GM18868 (cell line): ENCODE measurements at regions not wholly inside any gene's neighbourhood (a gene's known extent, or its start where the extent isn't known, plus 50 kb on each side); places are given as distances from the start of the nearest gene placed in this dataset.
"Not testable (repeated sequence)": the region's sequence is repeated elsewhere in the genome, so short reads cannot be mapped to it uniquely, and the experiment has no call there.

Source experiments
- ATAC-seq: cut with Tn5 transposase; IDR thresholded peaks from one replicate; pipeline ENCODE4 v1.9.1; 2021; ENCODE audit warnings: mild to moderate bottlenecking, moderate library complexity; ENCODE audit not compliant: unreplicated experiment

DNA sequence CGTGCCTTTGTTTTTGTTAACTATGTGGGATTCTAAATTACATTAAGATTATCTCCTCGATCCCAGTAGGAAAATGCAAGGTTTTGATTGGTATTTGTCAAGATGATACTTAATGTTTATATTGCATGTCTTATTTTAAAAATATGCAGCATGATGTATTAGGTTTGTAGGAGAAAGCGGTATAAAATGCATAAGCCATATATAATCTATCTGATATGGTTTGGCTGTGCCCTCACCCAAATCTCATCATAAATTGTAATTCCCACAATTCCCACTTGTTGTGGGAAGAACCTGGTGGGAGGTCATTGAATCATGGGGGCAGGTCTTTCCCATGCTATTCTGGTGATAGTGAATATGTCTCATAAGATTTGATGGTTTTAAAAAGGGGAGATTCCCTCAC lies 198.1 kb upstream of the NCAM2 start:
- ATAC-seq, result no peak

DNA sequence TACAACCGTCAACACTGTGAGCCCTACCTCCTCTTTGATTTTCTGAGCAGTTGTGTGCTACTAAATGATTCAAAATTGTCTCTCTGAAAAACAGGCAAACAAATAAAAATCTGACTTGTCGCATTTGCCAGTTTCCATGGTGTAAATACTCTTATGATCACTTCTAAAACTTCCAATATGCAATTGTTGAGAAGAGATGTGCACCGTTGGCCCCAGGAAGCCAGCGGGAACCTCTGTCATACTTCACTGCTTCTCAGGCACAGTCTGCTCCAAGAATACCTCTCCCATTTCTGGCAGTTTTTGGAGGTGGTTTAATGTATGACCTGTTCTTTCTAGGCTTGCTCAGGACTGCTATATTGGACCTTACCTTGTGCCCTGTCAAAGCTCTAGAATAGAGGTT lies 196.0 kb upstream of the NCAM2 start:
- ATAC-seq, result no peak

DNA sequence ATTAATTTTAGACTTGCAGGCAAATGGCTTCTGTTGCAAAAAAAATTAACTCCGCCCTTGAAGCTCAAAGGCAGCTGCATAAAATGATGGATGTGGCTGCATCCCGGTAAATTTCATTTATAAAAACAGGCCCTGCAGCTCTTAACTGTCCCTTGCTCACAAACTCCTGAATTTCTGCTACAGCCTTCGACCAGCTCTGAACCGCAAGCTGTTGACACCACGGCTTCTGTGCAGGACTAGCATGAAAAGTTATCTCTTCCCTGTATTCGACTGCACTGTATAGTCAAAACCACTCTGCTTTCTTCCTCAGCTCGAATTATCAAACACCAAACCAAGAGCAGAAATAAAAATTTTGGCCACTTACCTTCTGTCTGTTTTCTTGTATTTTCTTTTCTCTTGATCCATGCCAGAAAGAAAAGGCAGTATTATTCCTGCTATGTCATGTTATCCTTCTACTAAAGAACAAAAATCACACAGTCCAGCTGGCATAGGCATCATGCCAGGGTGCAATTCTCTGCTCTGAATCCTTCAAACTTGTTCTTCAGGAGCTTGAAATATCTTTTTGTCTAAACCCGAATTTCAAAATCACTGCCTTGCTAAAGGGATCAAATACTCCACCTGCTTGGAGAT lies 195.5 kb upstream of the NCAM2 start:
- ATAC-seq, result no peak

DNA sequence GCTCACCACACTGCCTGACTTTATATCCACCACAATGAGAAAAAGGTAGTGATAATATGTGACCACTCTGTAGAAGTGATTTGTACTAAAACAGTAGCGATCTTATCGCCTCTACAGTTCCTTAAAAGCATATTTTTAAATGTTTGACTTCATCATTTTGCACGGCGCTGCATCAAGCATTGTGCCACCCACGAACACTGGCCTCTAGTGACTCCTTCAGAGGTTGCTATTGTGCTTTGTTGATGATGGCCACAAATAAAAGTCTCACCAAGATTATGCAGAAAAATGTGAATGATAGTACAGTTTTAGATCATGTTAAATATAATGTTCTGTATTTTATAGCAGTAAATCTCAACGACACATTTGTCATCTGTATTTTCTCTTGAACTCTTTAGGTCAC lies 186.5 kb upstream of the NCAM2 start:
- no peak for ATAC-seq

DNA sequence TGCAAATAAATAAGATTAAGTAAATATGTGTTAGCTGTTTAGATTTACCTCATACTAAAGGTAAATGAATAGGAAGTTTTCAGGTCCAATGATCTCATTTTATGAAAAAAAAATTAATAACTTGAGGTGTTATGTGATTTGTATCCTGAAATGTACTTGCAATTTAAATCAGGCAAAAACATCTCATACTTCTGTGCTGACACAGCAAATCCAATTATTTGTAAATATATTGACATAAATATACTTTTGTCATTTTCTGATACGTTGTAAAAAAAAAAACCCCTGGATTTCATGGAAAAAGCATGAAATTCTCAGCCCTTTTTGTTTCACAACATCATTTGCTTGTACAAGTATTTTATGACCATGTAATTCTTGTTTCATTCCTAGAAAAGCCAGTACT lies 184.1 kb upstream of the NCAM2 start:
- ATAC-seq, result no peak

DNA sequence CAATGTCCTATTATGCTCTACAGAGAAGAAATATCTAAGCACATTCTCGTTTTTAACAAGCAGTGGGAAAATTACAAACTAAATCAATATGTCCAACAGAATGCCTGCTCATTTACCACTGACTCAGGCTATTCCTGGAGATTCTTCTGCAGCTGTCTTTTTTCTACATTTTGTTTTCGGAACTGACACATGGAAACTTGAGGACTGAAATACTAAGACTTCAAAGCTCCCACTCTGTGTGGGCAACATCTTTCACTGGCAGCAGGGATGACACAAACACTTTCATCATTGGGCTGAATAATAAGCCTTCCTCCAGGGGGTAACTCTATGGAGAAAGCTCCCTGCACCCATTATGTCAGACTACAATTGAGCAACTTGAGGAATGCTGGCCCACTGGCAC lies 175.5 kb upstream of the NCAM2 start:
- no peak for ATAC-seq

DNA sequence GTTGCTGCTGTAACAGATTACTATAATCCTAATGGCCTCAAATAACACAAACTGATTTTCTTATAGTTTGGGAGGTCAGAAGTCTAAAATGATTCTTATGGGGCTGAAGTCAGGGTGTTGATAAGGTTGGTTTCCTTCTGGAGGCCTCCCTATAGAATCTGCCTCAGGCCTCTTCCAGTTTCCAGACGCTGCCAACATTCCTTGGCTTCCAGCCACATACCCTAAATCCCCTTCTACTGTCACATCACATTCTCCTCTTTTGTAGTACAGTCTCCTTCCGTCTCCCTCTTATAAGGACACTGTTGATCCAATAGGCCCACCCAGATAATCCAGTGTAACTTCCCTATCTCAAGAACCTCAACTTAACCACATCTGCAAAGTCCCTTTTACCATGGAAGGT lies 145.3 kb upstream of the NCAM2 start:
- ATAC-seq, result no peak

DNA sequence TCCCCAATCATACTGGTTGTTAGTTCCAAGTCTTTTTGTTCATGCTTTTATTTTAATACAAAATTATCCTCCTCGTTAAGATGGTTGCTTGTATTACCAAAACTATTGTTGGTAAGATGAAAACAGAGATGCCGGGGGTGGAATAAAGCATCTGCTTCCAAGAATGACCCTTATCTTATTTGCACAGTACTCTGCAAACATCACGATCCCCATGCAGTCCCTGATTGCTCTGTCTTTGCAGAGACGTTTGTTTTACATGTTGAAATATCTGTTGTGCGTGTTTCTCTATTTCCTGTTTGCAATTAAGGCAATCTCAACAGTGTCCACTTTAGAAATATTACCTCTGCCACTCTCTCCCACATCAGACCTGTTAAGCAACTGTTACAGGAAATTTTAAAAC lies 141.3 kb upstream of the NCAM2 start:
- ATAC-seq, result no peak

DNA sequence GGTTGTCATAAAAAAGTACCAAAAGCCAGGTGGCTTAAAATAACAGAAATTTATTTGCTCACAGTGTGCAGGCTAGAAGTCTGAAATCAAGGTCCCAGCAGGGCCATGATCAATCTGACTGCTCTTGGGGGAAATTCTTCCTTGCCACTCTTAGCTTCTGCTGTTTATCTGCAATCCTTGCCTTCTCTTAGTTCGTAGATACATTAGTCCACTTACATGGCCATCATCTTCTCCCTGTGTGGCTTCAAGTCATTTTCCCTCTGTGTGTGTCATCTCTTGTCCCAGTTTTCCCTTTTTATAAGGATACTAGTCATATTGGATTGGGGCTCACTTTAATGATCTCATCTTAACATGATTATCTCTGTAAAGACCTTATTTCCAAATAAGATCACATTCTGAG lies 124.0 kb upstream of the NCAM2 start:
- ATAC-seq, result no peak

DNA sequence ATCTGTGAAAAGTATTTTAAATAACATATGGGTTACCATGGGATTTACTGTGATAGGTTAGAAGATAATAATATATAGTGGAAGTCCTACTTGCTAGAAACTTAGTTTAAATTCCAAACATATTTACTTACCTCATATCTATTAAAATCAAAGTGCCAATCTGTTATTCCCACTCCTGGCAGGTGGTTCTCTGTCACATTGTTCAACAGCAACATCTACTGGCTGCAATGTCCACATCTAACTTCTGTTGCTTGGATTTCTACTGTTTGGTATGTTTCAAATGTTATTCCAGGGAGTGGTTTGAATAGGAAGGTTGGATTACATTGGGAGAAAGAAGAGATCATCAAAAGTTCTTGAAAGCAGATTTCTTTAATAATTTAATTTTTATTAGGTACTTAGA lies 122.5 kb upstream of the NCAM2 start:
- ATAC-seq, result no peak

DNA sequence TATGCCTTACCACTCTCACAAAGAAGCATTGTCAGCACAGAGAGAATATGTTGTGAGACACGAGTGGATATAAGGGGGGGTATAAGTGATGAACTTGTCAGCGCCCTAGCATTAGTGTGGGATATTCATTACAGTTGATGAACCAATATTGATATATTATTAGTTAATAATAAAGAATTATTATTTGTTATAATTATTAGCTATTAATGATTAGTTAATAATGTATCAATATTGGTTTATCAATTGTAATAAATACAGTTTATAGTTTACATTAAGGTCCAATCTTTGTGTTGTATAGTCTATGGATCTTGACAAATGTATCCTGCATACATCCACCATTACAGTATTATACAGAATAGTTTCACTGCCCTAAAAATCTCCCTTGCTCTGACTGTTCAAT lies 120.2 kb upstream of the NCAM2 start:
- ATAC-seq, result no peak

DNA sequence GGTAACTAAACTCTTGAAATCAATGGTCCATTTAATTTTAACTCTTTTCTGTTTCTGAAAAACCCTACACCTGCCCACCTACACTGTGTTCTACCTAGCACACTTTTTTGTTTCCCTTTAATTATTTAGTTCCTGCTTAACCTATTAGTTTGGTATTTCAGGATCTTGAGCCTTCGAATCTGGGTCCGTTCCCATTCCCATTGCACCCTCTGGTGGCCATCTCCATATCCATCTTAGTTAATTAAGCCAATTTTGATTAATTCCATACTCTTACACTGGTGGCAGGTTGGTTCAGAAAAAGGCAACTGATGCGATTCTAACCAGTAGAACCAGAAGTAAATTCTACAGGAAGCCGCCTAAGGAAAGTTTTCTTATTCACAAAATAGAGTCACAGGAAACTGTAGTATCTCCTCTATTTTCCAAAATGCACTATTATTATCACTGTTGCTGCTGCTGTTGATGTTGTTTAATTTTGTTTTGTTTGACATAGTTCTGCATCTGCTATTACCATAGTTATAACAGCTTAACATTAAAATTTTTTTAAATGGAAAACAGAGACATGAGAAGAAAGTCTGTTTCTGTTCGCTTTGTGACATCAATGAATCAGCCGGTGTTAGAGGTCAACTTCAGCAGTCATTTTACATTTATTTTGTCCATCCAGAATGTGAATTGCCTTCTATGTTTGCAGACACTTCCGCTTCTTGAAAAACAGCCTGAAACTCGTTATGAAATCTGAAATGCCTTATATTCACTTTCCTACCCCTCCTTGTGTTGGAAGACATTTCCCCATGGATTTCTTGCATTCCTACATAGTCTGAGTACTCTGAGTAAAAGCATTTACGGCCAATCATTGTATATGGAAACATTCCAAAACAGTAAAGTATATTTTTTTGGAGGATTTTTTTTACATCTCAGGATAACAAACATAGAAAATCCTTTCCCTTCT lies 115.5 kb upstream of the NCAM2 start:
- no peak for ATAC-seq

DNA sequence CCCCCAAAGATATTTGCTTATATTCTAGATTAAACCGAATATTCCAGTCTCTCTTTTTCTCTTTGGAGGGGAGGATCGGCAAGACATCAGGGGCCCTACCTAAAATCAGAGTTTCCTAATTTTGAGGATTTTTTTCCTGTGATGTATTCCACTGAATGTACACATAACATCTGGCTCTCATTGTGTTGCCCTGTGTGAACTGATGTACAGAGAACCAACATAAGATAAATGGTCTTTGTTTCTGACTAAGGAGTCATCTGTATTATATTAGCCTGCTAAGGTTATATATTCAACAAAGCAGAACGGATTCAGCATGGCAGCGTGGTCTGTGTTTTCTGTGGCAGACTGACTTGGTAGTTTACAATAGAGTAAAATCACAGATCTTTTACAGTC lies 114.8 kb upstream of the NCAM2 start:
- no peak for ATAC-seq

DNA sequence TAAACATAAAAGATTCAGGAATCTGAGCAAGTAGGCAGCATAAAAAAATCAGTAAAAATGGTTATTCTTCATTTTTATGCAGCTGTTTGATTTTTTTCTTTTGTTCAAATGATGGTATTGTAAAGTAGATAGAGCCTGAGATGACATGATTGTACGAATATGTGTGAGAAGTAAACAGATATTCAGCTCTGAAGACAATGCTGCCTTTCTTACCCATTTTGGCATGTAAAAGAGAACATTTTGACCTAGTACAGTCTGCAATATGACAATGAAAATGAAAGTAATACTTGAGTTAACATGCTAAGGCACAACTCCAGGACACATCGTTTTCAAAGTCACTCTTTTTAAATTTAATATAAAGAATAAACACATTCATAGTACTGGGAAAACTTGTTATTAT lies 95.7 kb upstream of the NCAM2 start:
- no peak for ATAC-seq

DNA sequence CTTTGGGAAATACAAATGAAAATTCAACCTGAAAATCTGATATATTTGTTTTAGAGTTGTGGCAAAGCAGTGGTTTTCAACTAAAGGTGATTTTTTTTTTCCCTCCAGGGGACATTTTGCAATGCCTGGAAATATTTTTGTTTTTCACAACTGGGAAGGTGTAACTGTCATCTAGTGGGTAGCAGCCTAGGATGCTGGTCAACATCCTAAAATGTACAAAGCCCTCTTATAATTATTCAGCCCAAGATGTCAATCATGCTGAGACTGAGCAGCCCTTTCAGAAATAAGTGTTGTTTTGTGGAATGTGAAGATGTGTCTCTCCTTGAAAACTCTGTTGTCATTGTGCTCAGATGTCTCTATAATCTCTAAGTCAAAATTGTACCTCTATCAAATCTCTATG lies 95.2 kb upstream of the NCAM2 start:
- no peak for ATAC-seq

DNA sequence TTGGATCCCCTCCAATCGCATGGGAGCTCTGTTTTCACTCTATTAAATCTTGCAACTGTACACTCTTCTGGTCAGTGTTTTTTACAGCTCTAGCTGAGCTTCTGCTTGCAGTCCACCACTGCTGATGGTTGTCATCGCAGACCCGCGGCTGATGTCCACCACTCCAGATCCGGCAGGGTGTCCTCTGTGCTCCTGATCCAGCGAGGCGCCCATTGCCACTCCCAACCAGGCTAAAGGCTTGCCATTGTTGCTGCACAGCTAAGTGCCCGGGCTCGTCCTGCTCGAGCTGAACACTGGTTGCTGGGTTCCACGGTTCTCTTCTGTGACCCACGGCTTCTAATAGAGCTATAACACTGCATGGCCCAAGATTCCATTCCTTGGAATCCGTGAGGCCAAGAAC lies 70.7 kb upstream of the NCAM2 start:
- not testable (repeated sequence) for ATAC-seq

DNA sequence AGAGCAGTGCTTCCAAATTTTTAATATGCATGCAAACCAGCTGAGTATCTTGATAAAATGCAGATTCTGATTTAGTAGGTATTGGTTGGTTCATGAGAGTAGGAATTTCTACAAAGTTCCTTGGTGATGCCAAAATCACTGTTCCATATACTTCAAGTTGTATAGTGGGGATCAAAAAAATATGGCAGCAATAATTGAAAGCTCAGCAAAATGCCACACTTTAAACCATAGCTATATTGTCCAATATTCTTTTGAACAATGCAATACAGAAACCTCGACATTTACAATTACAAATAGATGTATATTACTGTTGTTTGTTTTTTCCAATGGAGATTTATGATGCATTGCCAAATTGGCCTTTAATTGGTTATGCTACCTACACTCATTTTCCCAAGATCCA lies 55.7 kb upstream of the NCAM2 start:
- no peak for ATAC-seq

DNA sequence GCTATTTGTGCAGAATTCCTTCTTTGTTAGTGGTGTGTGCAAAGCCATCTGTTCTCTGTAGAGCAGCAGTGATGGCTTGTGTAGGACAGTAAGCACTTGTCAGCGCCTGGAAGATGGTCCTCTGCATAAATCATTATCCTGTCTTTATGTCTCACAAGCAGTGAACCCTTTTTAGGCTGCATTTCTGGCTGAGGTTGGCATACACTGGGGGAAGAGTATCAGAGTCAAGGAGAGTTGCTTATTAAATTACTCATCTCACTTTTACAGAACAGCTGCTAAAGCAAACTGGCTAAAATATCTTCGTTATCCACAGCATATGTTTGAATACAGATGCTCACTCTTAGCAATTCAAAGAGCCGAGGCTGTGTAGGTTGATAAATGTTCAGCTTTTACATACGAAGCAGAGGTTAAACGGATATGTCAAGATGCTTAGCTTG lies 54.6 kb upstream of the NCAM2 start:
- ATAC-seq, result no peak

DNA sequence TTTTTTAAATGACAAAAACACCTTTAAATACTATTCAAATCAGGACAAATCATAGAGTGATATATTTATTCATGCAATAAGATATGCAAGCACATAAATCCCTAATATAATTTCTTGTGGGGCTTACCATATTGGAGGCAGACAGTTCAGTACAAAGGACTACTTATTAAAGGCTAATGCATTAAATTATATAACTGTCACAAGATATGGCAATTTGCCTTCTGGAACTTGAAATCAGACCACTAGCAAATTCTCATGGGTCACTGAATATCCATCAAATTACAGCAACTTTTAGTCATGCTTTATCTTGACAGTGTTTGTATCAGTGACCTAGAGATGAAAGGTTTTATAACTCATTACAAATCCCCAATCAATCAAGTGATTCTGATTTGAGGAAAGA lies 54.1 kb upstream of the NCAM2 start:
- no peak for ATAC-seq

DNA sequence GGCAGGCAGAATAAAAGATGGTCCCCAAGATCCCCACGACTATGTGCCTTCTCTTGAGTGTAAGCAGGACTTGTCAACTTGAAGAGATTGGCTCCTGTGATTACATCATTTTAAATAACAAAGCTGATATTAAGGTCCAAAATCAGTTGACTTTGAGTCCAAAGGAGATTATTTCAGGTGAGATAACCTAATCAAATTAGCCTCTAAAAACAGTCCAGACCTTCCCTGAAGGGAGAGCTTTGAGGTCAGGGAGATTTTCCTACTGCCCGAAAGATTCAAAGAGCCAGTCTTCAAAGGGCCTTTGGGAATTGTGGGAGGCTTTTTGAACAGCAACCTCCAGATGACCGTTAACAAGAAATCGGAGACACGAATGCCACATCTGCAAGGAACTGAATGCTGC lies 51.5 kb upstream of the NCAM2 start:
- no peak for ATAC-seq
